HG03064 (cell line): ENCODE measurements at regions not wholly inside any gene's neighbourhood (a gene's known extent, or its start where the extent isn't known, plus 50 kb on each side); places are given as distances from the start of the nearest gene placed in this dataset.

Experiments
- ATAC-seq: cut with Tn5 transposase; IDR thresholded peaks from one replicate; pipeline ENCODE4 v1.9.1; 2021; ENCODE audit warnings: low read depth; ENCODE audit not compliant: unreplicated experiment

DNA sequence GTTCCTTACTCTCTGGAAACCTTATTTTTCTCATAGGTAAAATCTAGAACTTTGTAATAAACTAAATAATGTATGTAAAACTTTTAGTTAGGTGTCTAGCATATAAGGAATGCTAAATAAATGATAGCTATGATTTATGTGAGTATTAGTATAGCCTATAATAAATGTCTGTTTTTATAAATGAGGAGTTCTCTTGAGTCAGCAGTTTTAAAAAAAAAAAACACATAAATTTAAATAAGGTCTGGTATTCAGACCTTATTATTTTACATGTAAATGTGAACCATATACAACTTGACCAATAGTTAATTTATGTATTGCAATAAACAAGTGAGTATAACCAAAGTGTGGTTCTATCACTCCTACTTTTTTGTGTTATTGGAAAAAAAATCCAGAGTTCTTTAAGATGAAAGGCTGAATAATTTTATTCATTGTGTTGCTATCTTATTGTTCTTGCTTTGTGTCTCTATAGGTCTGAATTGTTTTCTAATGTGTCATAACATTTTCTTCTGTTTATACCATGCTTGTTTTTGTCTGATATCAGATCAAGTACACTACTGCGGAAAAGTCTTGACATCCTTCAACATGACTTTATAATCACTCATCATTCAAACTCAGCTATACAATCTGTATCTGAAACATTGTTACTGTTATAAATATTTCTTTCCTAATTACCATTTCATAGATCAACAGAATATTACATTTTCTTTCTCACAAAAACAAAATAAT is 115.7 kb downstream of the RASSF9 start:
- no peak for ATAC-seq

GRCh38 chr12:85725991-85726390 is 110.2 kb downstream of the RASSF9 start:
- no peak for ATAC-seq

GRCh38 chr12:85733221-85733840 is 102.9 kb downstream of the RASSF9 start:
- ATAC-seq, result no peak

- ATAC-seq, result no peak
These were observed 102.2 kb downstream of the RASSF9 start for GRCh38 chr12:85733984-85734383.

DNA sequence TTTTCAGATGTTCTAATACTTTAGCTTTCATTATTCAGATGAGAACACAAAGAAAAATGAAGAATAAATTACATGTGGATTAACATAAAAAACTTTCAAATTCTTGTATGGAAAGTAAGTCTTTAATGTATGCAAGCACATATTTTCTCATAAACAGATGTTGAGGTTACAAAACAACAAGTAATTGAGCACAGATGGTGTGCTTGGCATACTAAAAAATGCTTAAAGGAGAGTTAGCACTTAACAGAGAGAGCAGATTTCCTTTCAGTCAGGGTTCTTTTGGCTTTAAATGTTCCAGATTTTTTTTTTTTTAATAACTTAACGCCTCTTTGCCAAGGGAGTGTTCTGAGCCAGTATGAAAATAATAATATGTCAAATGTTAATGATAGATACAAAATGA is 96.0 kb downstream of the RASSF9 start:
- no peak for ATAC-seq

DNA sequence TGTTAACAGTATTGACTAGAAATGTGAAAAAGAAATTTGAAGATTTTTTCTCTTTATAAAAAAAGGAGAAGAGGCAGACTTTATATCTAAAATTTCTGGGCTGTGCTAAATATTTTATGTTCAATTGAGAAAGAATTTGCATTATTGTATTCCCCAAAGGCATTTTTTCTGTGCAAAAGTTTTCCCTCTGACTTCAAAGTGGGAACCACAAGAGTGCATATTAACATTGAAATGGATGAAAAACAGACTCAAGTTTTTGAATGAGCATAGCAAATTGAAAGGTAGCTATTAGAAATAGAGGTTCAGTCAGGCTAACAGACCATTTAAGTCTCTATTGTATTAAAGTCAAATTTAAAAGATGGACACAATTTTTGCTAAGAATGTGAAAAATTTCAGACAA is 95.2 kb downstream of the RASSF9 start:
- no peak for ATAC-seq

GRCh38 chr12:85747941-85748495 is 88.2 kb downstream of the RASSF9 start:
- ATAC-seq, result no peak
